BJ (cell line): ENCODE measurements at regions not wholly inside any gene's neighbourhood (a gene's known extent, or its start where the extent isn't known, plus 50 kb on each side); places are given as distances from the start of the nearest gene placed in this dataset.

Experiments
- CTCF ChIA-PET: fragments of 350-600 bp; formaldehyde crosslinking; extraction: SDS; loops from one replicate; lab custom pipeline; 2021; ENCODE audit warnings: antibody characterized with exemption, inconsistent platforms; lab: Yijun Ruan, JAX
- POLR2A ChIA-PET: fragments of 300-600 bp; sonication (Branson Sonifier 250); formaldehyde crosslinking; extraction: SDS; loops from one replicate; lab custom pipeline; 2021; ENCODE audit warnings: antibody characterized with exemption; lab: Charles Lee
- DNase-seq: peaks from one replicate; pipeline ENCODE4 v3.0.0-alpha.2; 2011; ENCODE audit warnings: low read depth
- H3K27me3 ChIP-seq: 2 replicates; pipeline ENCODE4 v1.6.0; 2011; ENCODE audit warnings: low read length; ENCODE audit not compliant: control insufficient read depth, insufficient read depth
- H3K36me3 ChIP-seq: 2 replicates; pipeline ENCODE4 v1.5.1; 2011; ENCODE audit warnings: low read length; ENCODE audit not compliant: control insufficient read depth, insufficient read depth
- H3K4me3 ChIP-seq: 2 replicates; pipeline ENCODE4 v1.5.1; 2011; ENCODE audit warnings: low read depth, mild to moderate bottlenecking, control low read depth, low read length
- TF ChIP-seq, protein P1 (sequence below): IDR thresholded peaks from 2 replicates; pipeline ENCODE4 v1.5.1; 2011; ENCODE audit warnings: low read depth, mild to moderate bottlenecking, control low read depth, inconsistent platforms, low read length, moderate library complexity; ENCODE audit not compliant: insufficient read depth

DNA sequence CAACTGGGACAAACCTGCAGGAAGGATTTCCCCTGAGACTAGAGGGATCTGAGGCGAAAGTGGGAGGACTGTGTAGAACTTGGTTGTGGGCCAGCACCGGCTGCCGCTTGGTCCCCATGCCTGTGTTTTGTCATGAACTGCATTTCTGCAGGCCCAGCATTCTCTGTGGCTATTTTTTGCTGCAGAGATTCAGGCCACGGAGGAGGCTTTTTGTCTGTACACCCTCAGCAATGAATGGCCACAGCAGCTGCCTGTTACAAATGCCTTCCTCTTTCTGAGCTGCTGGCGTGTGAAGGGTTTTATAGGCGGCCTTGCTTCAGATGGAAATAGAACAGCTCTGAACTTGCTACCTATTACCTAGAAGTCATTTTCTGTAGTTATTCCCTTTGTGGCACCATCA lies 164.4 kb downstream of the SH2D4B start:
- Histone ChIP-seq H3K4me3 (no peak overlapping the region), H3K27me3 (no peaks in the 10 kb centered on the region), H3K36me3 (no peaks in the 10 kb centered on the region)
- TF ChIP-seq, protein P1, sequence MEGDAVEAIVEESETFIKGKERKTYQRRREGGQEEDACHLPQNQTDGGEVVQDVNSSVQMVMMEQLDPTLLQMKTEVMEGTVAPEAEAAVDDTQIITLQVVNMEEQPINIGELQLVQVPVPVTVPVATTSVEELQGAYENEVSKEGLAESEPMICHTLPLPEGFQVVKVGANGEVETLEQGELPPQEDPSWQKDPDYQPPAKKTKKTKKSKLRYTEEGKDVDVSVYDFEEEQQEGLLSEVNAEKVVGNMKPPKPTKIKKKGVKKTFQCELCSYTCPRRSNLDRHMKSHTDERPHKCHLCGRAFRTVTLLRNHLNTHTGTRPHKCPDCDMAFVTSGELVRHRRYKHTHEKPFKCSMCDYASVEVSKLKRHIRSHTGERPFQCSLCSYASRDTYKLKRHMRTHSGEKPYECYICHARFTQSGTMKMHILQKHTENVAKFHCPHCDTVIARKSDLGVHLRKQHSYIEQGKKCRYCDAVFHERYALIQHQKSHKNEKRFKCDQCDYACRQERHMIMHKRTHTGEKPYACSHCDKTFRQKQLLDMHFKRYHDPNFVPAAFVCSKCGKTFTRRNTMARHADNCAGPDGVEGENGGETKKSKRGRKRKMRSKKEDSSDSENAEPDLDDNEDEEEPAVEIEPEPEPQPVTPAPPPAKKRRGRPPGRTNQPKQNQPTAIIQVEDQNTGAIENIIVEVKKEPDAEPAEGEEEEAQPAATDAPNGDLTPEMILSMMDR = no peak
- CTCF ChIA-PET = no interaction called here
- POLR2A ChIA-PET = no interaction called here
- DNase-seq = no peak

GRCh38 chr10:80705899-80706298 lies 168.2 kb downstream of the SH2D4B start:
- Histone ChIP-seq H3K27me3 (no peaks in the 10 kb centered on the region), H3K36me3 (no peaks in the 10 kb centered on the region), H3K4me3 (no peak overlapping the region)
- DNase-seq = no peak
- POLR2A ChIA-PET = no interaction called here
- TF ChIP-seq, protein P1 = no peak
- CTCF ChIA-PET = interaction anchor here (0.8 to 1.3 kb wide), 2 partner anchors 42 to 43 kb away, joined by 3 to 4 read pairs; no protein-coding TSS in a partner anchor

GRCh38 chr10:80708185-80708584 lies 170.5 kb downstream of the SH2D4B start:
- no peak for DNase-seq
- TF ChIP-seq, protein P1 = no peak
- CTCF ChIA-PET = interaction anchor here (1.6 kb wide), 1 partner anchor 9 kb away, joined by 7 read pairs; no protein-coding TSS in a partner anchor
- POLR2A ChIA-PET = no interaction called here
- Histone ChIP-seq H3K27me3 (no peaks in the 10 kb centered on the region), H3K4me3 (no peak overlapping the region), H3K36me3 (no peaks in the 10 kb centered on the region)

GRCh38 chr10:80708808-80709207 lies 171.1 kb downstream of the SH2D4B start:
- H3K36me3 ChIP-seq = no peaks in the 10 kb centered on the region
- CTCF ChIA-PET = interaction anchor here (1.6 kb wide), 1 partner anchor 9 kb away, joined by 7 read pairs; no protein-coding TSS in a partner anchor
- no peaks in the 10 kb centered on the region for H3K27me3 ChIP-seq
- TF ChIP-seq, protein P1 = no peak
- DNase-seq = no peak
- no peak overlapping the region for H3K4me3 ChIP-seq
- POLR2A ChIA-PET = no interaction called here

GRCh38 chr10:80709866-80710265 lies 172.2 kb downstream of the SH2D4B start:
- ChIA-PET POLR2A (no interaction called here), CTCF (interaction anchor here (3.0 kb wide), 1 partner anchor 10 kb away, joined by 12 read pairs; no protein-coding TSS in a partner anchor)
- H3K4me3 ChIP-seq = no peak overlapping the region
- TF ChIP-seq, protein P1 = no peak
- no peaks in the 10 kb centered on the region for H3K36me3 ChIP-seq
- DNase-seq = no peak
- H3K27me3 ChIP-seq = no peaks in the 10 kb centered on the region
